Fibroblast of the aortic adventitia (primary cell): ENCODE measurements at regions not wholly inside any gene's neighbourhood (a gene's known extent, or its start where the extent isn't known, plus 50 kb on each side); places are given as distances from the start of the nearest gene placed in this dataset.

Experiments used
- DNase-seq: peaks from one replicate; pipeline ENCODE4 v3.0.0-alpha.2; 2010; ENCODE audit warnings: low read depth
- H3K4me3 ChIP-seq: 2 replicates; pipeline ENCODE4 v1.5.1; 2011; ENCODE audit warnings: low read depth, mild to moderate bottlenecking, control low read depth, low read length, moderate library complexity
- TF ChIP-seq, protein P1 (sequence below): IDR thresholded peaks from 2 replicates; pipeline ENCODE4 v1.5.1; 2011; ENCODE audit warnings: mild to moderate bottlenecking, low read length, control low read depth, inconsistent platforms; ENCODE audit not compliant: insufficient read depth

DNA sequence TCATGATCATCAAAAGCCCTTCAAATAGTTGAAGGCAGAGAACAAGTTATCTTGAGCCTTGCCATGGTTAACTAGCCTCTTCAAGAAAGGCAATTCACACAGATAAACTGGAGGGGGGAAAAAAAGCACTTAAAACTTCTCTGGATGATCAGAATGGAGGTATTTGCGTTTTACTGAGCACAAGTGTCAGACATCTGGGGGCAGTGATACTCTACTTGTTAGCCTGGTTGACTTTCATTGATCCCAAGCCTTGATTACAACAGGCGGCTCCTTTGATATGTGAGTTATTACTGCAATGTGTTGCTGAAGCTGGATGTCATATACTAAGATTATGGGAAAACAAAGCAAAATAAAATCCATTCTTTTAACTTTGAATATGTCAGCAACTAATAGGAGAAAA is 155.0 kb upstream of the HS3ST3A1 start:
- TF ChIP-seq, protein P1, sequence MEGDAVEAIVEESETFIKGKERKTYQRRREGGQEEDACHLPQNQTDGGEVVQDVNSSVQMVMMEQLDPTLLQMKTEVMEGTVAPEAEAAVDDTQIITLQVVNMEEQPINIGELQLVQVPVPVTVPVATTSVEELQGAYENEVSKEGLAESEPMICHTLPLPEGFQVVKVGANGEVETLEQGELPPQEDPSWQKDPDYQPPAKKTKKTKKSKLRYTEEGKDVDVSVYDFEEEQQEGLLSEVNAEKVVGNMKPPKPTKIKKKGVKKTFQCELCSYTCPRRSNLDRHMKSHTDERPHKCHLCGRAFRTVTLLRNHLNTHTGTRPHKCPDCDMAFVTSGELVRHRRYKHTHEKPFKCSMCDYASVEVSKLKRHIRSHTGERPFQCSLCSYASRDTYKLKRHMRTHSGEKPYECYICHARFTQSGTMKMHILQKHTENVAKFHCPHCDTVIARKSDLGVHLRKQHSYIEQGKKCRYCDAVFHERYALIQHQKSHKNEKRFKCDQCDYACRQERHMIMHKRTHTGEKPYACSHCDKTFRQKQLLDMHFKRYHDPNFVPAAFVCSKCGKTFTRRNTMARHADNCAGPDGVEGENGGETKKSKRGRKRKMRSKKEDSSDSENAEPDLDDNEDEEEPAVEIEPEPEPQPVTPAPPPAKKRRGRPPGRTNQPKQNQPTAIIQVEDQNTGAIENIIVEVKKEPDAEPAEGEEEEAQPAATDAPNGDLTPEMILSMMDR: no peak
- H3K4me3 ChIP-seq: no peak overlapping the region
- DNase-seq: no peak

DNA sequence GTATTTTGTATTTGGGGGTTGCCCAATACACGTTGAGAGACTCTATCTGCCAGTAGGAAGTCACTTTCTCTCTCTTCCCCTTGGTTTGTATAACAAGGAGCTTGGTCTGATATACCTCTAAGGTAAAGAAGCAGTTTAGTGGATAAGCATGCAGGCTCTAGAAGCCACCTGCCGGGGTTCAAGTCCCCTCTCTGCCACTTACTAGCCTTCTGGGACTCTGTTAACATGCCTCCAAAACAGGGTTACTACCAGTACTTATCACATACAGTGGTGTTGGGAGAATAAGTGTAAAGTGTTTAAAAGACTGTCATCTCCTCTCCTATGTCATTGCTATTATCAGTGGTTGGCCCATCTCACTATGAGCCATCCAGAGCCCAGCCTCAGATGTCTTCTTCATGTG is 156.1 kb upstream of the HS3ST3A1 start:
- no peak for DNase-seq
- TF ChIP-seq, protein P1: no peak
- no peak overlapping the region for H3K4me3 ChIP-seq

DNA sequence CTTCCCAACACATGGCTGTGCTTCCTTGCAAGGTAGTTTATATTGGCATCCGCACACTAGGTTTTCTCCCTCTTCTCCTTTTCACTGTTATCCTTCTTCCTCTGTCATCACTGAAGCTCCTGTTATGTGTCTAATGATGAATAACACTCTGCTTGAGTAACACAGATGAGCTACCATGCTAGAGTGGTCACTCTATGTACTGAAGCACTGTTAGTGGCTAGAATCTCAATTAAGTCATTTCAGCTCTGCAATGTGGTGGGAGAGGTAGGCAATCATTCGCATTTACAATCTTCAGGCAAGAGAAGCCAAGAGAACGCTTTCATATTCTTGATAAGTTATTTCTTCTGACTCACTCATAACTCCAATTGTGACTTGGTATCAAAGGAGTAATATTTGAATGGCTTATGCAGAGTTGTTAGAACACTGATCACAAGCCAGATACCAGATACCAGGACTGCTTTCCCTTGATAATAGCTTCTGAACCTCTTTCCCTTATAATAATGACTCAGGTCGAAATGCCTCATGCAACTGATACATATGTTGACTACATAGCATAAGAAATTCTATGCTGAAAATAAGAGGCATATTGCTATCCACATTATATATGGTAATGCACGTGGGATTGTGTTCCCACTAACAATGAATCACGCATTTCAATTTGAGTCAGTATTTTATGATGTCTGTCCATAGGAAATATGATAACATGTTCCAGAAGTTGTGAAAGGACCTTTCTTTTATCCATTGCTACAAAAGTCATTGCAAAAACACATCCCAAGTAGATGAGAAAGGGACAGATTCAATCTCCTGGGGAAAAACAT is 158.0 kb upstream of the HS3ST3A1 start:
- DNase-seq: no peak
- H3K4me3 ChIP-seq: no peak overlapping the region
- TF ChIP-seq, protein P1: no peak

DNA sequence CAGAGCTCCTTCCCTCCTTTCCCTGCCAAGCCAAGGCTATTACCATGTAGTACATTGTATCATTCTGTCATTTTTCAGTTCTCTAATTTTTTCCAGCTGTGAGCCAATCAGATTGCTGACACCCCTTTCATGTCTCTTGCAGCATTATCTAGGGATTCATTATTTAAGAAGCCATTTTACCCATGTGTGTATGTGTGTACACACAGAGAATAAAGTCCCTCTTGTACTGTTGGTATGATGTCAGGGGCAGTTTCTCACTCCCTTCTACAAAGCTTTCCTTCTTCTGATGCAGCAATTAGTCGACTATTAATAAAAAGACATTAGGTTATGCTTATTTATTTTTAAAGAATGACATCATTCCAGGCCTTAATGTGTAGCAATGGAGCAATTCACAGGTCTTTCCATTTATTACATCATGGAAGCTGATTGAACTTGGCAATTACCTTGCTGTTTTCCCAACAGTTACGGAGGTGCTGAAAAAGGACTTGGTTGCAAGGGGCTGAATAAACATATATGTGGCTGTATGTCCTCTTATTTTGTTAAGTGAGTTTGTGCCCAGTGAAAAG is 159.4 kb upstream of the HS3ST3A1 start:
- no peak for DNase-seq

DNA sequence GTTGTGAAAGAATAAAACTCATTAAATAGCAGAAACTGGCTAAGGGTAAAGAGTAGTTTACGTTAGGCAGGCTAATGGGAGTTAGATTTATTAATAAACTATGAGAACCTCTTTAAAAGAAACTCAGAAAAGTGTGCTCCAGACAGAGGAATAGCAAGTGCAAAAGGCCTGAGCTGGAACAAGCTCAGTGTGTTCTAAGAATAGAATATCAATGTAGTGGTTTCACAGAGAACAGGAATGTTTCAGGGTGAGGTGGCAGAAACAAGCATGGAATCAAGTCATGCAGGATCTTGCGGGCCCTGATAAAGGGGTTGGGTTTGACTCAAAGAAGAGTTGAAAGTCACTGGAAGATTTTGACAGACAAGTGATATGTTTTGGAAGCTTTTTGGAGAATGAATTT is 164.0 kb upstream of the HS3ST3A1 start:
- TF ChIP-seq, protein P1: no peak
- DNase-seq: no peak
- no peak overlapping the region for H3K4me3 ChIP-seq

More for the DNA sequence above, 159.4 kb upstream of the HS3ST3A1 start:
- H3K4me3 ChIP-seq: no peak overlapping the region
- TF ChIP-seq, protein P1: no peak

DNA sequence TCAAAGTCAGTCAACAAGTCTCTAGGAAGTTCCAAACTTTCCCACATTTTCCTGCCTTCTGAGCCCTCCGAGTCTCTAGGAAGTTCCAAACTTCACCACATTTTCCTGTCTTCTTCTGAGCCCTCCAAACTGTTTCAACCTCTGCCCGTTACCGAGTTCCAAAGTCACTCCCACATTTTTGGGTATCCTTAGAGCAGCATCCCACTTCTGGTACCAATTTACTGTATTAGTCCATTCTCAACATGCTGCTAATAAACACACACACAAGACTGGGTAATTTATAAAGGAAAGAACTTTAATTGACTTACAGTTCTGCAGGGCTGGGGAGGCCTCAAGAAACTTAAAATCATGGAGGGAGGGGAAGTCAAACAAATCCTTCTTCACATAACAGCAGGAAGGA is 169.0 kb upstream of the HS3ST3A1 start:
- no peak overlapping the region for H3K4me3 ChIP-seq
- TF ChIP-seq, protein P1: no peak
- DNase-seq: no peak
